Hepatocyte (in vitro differentiated cells): ENCODE measurements at regions not wholly inside any gene's neighbourhood (a gene's known extent, or its start where the extent isn't known, plus 50 kb on each side); places are given as distances from the start of the nearest gene placed in this dataset.

Experiments used
- EZH2 ChIP-seq: fragments of 200-600 bp; sonication (generic); IDR thresholded peaks from 2 replicates; pipeline ENCODE4 v1.6.1; 2016; ENCODE audit warnings: antibody characterized with exemption, mild to moderate bottlenecking, borderline replicate concordance
- TF ChIP-seq, protein P1 (sequence below): fragments of 200-600 bp; sonication (generic); IDR thresholded peaks from 2 replicates; pipeline ENCODE4 v1.5.1; 2016; ENCODE audit warnings: antibody characterized with exemption, mild to moderate bottlenecking; ENCODE audit not compliant: poor library complexity

DNA sequence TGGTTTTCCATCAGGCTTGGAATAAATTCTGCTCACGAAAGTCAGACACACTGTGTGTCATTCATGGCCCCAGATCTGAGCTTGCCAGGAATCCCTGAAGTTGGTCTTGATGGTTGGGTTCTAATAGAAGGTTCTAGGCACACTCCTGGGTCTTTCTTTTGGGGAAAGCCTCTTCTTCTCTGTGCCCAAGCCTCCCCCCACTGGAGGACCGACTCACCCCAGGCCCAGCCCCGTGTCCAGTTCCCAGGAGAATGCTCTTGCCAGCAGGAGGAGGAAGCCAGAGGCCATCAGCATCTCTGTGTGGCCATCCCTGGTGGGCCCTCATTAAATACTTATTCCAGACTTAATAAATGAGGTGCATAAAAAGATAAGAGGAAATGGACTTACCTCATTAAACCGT is 548.0 kb downstream of the TCERG1L start:
- TF ChIP-seq, protein P1, sequence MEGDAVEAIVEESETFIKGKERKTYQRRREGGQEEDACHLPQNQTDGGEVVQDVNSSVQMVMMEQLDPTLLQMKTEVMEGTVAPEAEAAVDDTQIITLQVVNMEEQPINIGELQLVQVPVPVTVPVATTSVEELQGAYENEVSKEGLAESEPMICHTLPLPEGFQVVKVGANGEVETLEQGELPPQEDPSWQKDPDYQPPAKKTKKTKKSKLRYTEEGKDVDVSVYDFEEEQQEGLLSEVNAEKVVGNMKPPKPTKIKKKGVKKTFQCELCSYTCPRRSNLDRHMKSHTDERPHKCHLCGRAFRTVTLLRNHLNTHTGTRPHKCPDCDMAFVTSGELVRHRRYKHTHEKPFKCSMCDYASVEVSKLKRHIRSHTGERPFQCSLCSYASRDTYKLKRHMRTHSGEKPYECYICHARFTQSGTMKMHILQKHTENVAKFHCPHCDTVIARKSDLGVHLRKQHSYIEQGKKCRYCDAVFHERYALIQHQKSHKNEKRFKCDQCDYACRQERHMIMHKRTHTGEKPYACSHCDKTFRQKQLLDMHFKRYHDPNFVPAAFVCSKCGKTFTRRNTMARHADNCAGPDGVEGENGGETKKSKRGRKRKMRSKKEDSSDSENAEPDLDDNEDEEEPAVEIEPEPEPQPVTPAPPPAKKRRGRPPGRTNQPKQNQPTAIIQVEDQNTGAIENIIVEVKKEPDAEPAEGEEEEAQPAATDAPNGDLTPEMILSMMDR, result no peak
- no peak for TF ChIP-seq EZH2
